ENCODE measurements at regions not wholly inside any gene's neighbourhood (a gene's known extent, or its start where the extent isn't known, plus 50 kb on each side); places are given as distances from the start of the nearest gene placed in this dataset.

- peak; percentile 91 for ATAC-seq
These were observed 84.1 kb downstream of the WNT5A start for GRCh38 chr3:55402886-55403609.

DNA sequence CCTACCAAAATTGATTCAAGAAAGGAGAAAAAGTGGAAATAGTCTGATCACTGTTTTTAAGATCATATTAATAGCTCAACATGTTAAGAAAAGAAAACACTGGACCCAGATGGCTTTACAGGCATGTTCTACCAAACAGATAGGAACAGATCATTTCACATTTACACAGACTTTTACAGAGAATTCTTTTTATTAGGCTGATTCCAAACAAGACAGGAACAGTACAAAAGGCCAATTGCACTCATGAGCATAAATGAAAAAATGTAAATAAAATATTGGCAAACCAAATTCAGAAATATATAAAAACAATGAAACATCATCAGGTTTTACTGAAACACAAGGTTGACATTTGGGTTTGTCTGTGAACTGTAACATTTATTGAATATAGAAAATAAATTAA lies 106.5 kb downstream of the WNT5A start:
- H3K79me2 ChIP-seq (ENCODE audit: low read length): no peaks in the 10 kb centered on the region
- H3F3A ChIP-seq (ENCODE audit: low read length, unreplicated experiment): no peaks in the 10 kb centered on the region
- H3K36me3 ChIP-seq (ENCODE audit: low read depth, low read length): no peaks in the 10 kb centered on the region
- BruUV-seq (replicated peaks): no TSS peak
- ChIA-PET CTCF (no interaction called here), POLR2A (ENCODE audit: unreplicated experiment) (no interaction called here)
- H3K4me1 ChIP-seq (ENCODE audit: insufficient read depth, low read length): no peaks in the 10 kb centered on the region
- intact Hi-C loops (cut with micrococcal nuclease): no loop called here
- no peak for ATAC-seq
- TF ChIP-seq EZH2phosphoT487 (IDR thresholded peaks at IDR 0.05; ENCODE audit: borderline replicate concordance, low read length) (no peak), EZH2 (IDR thresholded peaks at IDR 0.05; ENCODE audit: low read length, unreplicated experiment) (no peak)
- TF ChIP-seq, protein P1, sequence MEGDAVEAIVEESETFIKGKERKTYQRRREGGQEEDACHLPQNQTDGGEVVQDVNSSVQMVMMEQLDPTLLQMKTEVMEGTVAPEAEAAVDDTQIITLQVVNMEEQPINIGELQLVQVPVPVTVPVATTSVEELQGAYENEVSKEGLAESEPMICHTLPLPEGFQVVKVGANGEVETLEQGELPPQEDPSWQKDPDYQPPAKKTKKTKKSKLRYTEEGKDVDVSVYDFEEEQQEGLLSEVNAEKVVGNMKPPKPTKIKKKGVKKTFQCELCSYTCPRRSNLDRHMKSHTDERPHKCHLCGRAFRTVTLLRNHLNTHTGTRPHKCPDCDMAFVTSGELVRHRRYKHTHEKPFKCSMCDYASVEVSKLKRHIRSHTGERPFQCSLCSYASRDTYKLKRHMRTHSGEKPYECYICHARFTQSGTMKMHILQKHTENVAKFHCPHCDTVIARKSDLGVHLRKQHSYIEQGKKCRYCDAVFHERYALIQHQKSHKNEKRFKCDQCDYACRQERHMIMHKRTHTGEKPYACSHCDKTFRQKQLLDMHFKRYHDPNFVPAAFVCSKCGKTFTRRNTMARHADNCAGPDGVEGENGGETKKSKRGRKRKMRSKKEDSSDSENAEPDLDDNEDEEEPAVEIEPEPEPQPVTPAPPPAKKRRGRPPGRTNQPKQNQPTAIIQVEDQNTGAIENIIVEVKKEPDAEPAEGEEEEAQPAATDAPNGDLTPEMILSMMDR (conservative IDR thresholded peaks at IDR 0.05; ENCODE audit: low read depth, low read length): no peak
- H3K27ac ChIP-seq (ENCODE audit: low read length): no peak overlapping the region
- no peaks in the 10 kb centered on the region for H4K20me1 ChIP-seq (ENCODE audit: low read length)
- H2AFZ ChIP-seq (ENCODE audit: low read length): no peak overlapping the region
- no peak overlapping the region for H3K9ac ChIP-seq (ENCODE audit: low read length)
- H3K4me3 ChIP-seq (ENCODE audit: low read length): no peak overlapping the region
- H3K27me3 ChIP-seq (ENCODE audit: low read length): no peaks in the 10 kb centered on the region
- no peak for DNase-seq
- no peaks in the 10 kb centered on the region for H3K9me2 ChIP-seq (replicated peaks; ENCODE audit: low read length)
- no peaks in the 10 kb centered on the region for H3K9me3 ChIP-seq (ENCODE audit: low read length)
- H3K4me2 ChIP-seq (ENCODE audit: low read length): no peak overlapping the region

More at GRCh38 chr3:55402886-55403609, 84.1 kb downstream of the WNT5A start:
- Histone ChIP-seq H3K9ac (ENCODE audit: low read length) (no peak overlapping the region; the same call in 1 of the 2 replicates), H3K4me2 (ENCODE audit: low read length) (peak overlapping the region; percentile 47), H3K27me3 (ENCODE audit: low read length) (no peaks in the 10 kb centered on the region), H3K9me3 (ENCODE audit: low read length) (no peaks in the 10 kb centered on the region), H3K27ac (ENCODE audit: low read length) (peak overlapping the region; percentile 65), H3K4me1 (ENCODE audit: insufficient read depth, low read length) (peaks cover 40% of the 10 kb centered on the region), H3K9me2 (replicated peaks; ENCODE audit: low read length) (no peaks in the 10 kb centered on the region), H2AFZ (ENCODE audit: low read length) (no peak overlapping the region), H4K20me1 (ENCODE audit: low read length) (no peaks in the 10 kb centered on the region), H3K36me3 (ENCODE audit: low read depth, low read length) (no peaks in the 10 kb centered on the region), H3F3A (ENCODE audit: low read length, unreplicated experiment) (peaks cover 6% of the 10 kb centered on the region), H3K79me2 (ENCODE audit: low read length) (no peaks in the 10 kb centered on the region), H3K4me3 (ENCODE audit: low read length) (peak overlapping the region; percentile 10; the same call in 1 of the 2 replicates)
- ChIA-PET POLR2A (ENCODE audit: unreplicated experiment) (no interaction called here), CTCF (interaction anchor here (0.6 kb wide), 1 partner anchor 14 kb away, joined by 3 read pairs; no protein-coding TSS in a partner anchor)
- DNase-seq: peak; percentile 83
- no TSS peak for BruUV-seq (replicated peaks)
- TF ChIP-seq EZH2phosphoT487 (IDR thresholded peaks at IDR 0.05; ENCODE audit: borderline replicate concordance, low read length) (no peak), EZH2 (IDR thresholded peaks at IDR 0.05; ENCODE audit: low read length, unreplicated experiment) (no peak)
- TF ChIP-seq, protein P1 (conservative IDR thresholded peaks at IDR 0.05; ENCODE audit: low read depth, low read length): no peak
- intact Hi-C loops (cut with micrococcal nuclease): loop anchor here (1.0 to 2.0 kb wide), 3 partner anchors 14 to 72 kb away; no protein-coding TSS in a partner anchor

DNA sequence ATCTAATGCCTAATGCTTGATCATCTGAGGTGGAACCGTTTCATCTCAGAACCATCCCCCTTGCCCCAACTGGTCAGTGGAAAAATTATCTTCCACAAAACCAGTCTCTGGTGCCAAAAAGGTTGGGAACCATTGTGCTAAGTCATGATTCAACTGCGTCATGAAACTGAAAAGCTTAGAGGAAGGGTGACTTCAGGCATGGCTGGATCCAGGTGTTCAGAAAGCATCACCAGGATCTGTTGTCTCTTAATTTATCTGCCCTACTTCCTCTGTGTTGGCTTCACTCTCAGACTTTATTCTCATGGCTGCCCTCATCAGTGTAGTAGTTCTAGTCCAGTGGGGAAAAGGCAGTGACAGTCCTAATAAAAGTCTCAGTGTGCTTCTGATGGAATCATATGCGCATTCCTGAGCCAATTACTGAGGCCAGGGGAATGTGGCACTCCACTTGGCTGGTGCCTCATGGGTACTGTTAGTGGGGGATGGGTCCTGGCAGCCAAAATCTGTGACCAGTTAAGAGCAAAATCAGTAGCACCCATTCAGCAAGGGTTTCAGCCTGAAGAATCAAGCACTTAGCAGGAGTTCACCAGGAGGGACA lies 110.3 kb downstream of the WNT5A start:
- no peaks in the 10 kb centered on the region for H3K79me2 ChIP-seq (ENCODE audit: low read length)
- ATAC-seq (no peak), DNase-seq (no peak)
- no peaks in the 10 kb centered on the region for H3K27me3 ChIP-seq (ENCODE audit: low read length)
- H4K20me1 ChIP-seq (ENCODE audit: low read length): no peaks in the 10 kb centered on the region
- H3K4me2 ChIP-seq (ENCODE audit: low read length): no peak overlapping the region
- TF ChIP-seq, protein P1 (conservative IDR thresholded peaks at IDR 0.05; ENCODE audit: low read depth, low read length): no peak
- TF ChIP-seq EZH2 (IDR thresholded peaks at IDR 0.05; ENCODE audit: low read length, unreplicated experiment) (no peak), EZH2phosphoT487 (IDR thresholded peaks at IDR 0.05; ENCODE audit: borderline replicate concordance, low read length) (no peak)
- no peak overlapping the region for H2AFZ ChIP-seq (ENCODE audit: low read length)
- POLR2A ChIA-PET (ENCODE audit: unreplicated experiment): no interaction called here
- H3K4me3 ChIP-seq (ENCODE audit: low read length): no peak overlapping the region
- H3K9me2 ChIP-seq (replicated peaks; ENCODE audit: low read length): no peaks in the 10 kb centered on the region
- no peaks in the 10 kb centered on the region for H3K4me1 ChIP-seq (ENCODE audit: insufficient read depth, low read length)
- intact Hi-C loops (cut with micrococcal nuclease): no loop called here
- no peaks in the 10 kb centered on the region for H3K9me3 ChIP-seq (ENCODE audit: low read length)
- no peaks in the 10 kb centered on the region for H3F3A ChIP-seq (ENCODE audit: low read length, unreplicated experiment)
- H3K9ac ChIP-seq (ENCODE audit: low read length): no peak overlapping the region
- CTCF ChIA-PET: no interaction called here
- no peaks in the 10 kb centered on the region for H3K36me3 ChIP-seq (ENCODE audit: low read depth, low read length)
- H3K27ac ChIP-seq (ENCODE audit: low read length): no peak overlapping the region
- no TSS peak for BruUV-seq (replicated peaks)

Data from PC-3 (cell line).